ENCODE measurements at regions not wholly inside any gene's neighbourhood (a gene's known extent, or its start where the extent isn't known, plus 50 kb on each side); places are given as distances from the start of the nearest gene placed in this dataset.
A peak's percentile ranks its signal among the peaks of the same experiment; 100 is the strongest.

DNA sequence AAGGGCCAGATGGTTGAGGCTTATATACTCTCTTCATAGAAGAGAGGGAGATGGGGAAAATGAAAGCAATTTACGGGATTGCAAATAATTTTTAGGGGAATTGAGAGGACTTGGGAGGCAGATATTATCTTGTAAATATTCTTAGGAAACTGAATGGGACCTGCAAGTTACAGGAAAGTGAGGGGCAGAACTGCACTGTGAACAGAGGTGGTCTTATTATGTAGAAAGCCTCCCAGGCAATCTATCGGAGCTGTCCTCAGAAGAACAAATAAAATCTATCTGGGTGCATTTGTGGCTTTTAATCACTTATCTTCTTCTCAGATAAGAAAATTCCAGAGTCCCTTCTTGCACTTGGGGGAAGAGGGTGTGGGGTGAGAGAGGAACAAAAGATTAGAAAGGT, 223.5 kb downstream of the RHOU start:
- no peaks in the 10 kb centered on the region for H3K27me3 ChIP-seq
- H3K9me3 ChIP-seq = no peaks in the 10 kb centered on the region
- H3K27ac ChIP-seq = no peak overlapping the region
- TF ChIP-seq EP300 (IDR thresholded peaks at IDR 0.05) (no peak), POLR2A (IDR thresholded peaks at IDR 0.05) (no peak), POLR2AphosphoS5 (IDR thresholded peaks at IDR 0.05) (no peak), CTCF (IDR thresholded peaks at IDR 0.05) (no peak)
- 93 to 100% methylated on average over 2 of the region's 2 CpGs for WGBS, 2 donors (ENCODE audit: low coverage in 1 of 2)
- no peaks in the 10 kb centered on the region for H3K36me3 ChIP-seq
- no peak overlapping the region for H3K4me3 ChIP-seq
- H3K4me1 ChIP-seq = peaks cover 0 to 5% (median 3%) of the 10 kb centered on the region in 3 donors
- no peak for ATAC-seq

- WGBS, 2 donors (ENCODE audit: low coverage in 1 of 2) = 53 to 89% methylated on average over 4 of the region's 5 CpGs
- no peak for ATAC-seq
- peaks cover 0 to 16% (median 9%) of the 10 kb centered on the region in 3 donors for H3K4me1 ChIP-seq
- H3K27ac ChIP-seq = no peak overlapping the region
- no peaks in the 10 kb centered on the region for H3K36me3 ChIP-seq
- TF ChIP-seq POLR2A (IDR thresholded peaks at IDR 0.05) (no peak), CTCF (IDR thresholded peaks at IDR 0.05) (no peak), EP300 (IDR thresholded peaks at IDR 0.05) (no peak), POLR2AphosphoS5 (IDR thresholded peaks at IDR 0.05) (no peak)
- H3K4me3 ChIP-seq = no peak overlapping the region
- H3K27me3 ChIP-seq = no peaks in the 10 kb centered on the region
- no peaks in the 10 kb centered on the region for H3K9me3 ChIP-seq
These were observed 225.4 kb downstream of the RHOU start for GRCh38 chr1:228960705-228961104.

- WGBS, 2 donors (ENCODE audit: low coverage in 1 of 2) = 92 to 96% methylated on average over 6 of the region's 6 CpGs
- Histone ChIP-seq H3K4me1 (peaks cover 0 to 16% (median 9%) of the 10 kb centered on the region in 3 donors), H3K27me3 (no peaks in the 10 kb centered on the region), H3K9me3 (no peaks in the 10 kb centered on the region), H3K36me3 (no peaks in the 10 kb centered on the region), H3K27ac (no peak overlapping the region), H3K4me3 (no peak overlapping the region)
- no peak for ATAC-seq
- TF ChIP-seq POLR2AphosphoS5 (IDR thresholded peaks at IDR 0.05) (no peak), EP300 (IDR thresholded peaks at IDR 0.05) (no peak), POLR2A (IDR thresholded peaks at IDR 0.05) (no peak), CTCF (IDR thresholded peaks at IDR 0.05) (no peak)
These were observed 226.2 kb downstream of the RHOU start for GRCh38 chr1:228961511-228961910.

DNA sequence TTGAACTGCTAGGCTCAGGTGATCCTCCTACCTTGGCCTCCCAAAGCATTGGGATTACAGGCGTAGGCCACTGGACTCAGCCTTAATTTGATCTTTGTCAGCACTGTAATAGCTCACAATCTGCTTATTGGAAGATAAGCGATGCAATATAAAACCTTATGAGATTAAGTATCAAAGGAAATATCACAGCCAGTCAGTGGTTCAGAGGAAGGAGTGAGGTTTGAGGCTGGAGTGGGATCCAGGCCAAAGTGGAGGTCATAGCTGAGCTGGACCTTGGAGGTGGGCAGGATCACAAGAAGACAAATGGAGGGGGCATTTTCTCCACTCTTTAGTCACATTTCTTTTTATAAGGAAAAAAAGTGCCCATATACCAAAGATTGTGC, 228.5 kb downstream of the RHOU start:
- H3K4me1 ChIP-seq = peaks cover 0 to 16% (median 9%) of the 10 kb centered on the region in 3 donors
- H3K36me3 ChIP-seq = no peaks in the 10 kb centered on the region
- H3K27me3 ChIP-seq = no peaks in the 10 kb centered on the region
- H3K4me3 ChIP-seq = no peak overlapping the region
- no peaks in the 10 kb centered on the region for H3K9me3 ChIP-seq
- 92% methylated on average over 2 of the region's 2 CpGs; no CpG with 5 or more reads in 1 of the 2 donors for WGBS, 2 donors (ENCODE audit: low coverage in 1 of 2)
- ATAC-seq = no peak
- TF ChIP-seq POLR2A (IDR thresholded peaks at IDR 0.05) (no peak), CTCF (IDR thresholded peaks at IDR 0.05) (no peak)
- H3K27ac ChIP-seq = peak overlapping the region in 3 of 4 donors; percentile 55 to 62 (median 61)

GRCh38 chr1:228964178-228965089, 229.2 kb downstream of the RHOU start:
- TF ChIP-seq EP300 (IDR thresholded peaks at IDR 0.05) = no peak
- no peak for TF ChIP-seq POLR2A (IDR thresholded peaks at IDR 0.05)
- TF ChIP-seq CTCF (IDR thresholded peaks at IDR 0.05) = no peak
- peak; percentile 58 for TF ChIP-seq POLR2AphosphoS5 (IDR thresholded peaks at IDR 0.05)
- peak; percentile 94 for ATAC-seq
- Histone ChIP-seq H3K4me3 (no peak overlapping the region), H3K4me1 (peaks cover 0 to 16% (median 9%) of the 10 kb centered on the region in 3 donors), H3K27me3 (no peaks in the 10 kb centered on the region), H3K36me3 (no peaks in the 10 kb centered on the region), H3K9me3 (no peaks in the 10 kb centered on the region), H3K27ac (peak overlapping the region in 3 of 4 donors; percentile 55 to 62 (median 61))
- WGBS, 2 donors (ENCODE audit: low coverage in 1 of 2) = 62 to 72% methylated on average over 6 to 9 of the region's 12 CpGs
